VCaP (cell line): ENCODE measurements at regions not wholly inside any gene's neighbourhood (a gene's known extent, or its start where the extent isn't known, plus 50 kb on each side); places are given as distances from the start of the nearest gene placed in this dataset.

Experiments used
- H3K27ac ChIP-seq: fragments of 450-650 bp; 2 replicates; pipeline ENCODE4 v1.5.1; 2017
- TF ChIP-seq, protein P1 (sequence below): fragments of 450-650 bp; conservative IDR thresholded peaks from 2 replicates; pipeline ENCODE4 v1.5.1; 2017; ENCODE audit warnings: mild to moderate bottlenecking, moderate library complexity

DNA sequence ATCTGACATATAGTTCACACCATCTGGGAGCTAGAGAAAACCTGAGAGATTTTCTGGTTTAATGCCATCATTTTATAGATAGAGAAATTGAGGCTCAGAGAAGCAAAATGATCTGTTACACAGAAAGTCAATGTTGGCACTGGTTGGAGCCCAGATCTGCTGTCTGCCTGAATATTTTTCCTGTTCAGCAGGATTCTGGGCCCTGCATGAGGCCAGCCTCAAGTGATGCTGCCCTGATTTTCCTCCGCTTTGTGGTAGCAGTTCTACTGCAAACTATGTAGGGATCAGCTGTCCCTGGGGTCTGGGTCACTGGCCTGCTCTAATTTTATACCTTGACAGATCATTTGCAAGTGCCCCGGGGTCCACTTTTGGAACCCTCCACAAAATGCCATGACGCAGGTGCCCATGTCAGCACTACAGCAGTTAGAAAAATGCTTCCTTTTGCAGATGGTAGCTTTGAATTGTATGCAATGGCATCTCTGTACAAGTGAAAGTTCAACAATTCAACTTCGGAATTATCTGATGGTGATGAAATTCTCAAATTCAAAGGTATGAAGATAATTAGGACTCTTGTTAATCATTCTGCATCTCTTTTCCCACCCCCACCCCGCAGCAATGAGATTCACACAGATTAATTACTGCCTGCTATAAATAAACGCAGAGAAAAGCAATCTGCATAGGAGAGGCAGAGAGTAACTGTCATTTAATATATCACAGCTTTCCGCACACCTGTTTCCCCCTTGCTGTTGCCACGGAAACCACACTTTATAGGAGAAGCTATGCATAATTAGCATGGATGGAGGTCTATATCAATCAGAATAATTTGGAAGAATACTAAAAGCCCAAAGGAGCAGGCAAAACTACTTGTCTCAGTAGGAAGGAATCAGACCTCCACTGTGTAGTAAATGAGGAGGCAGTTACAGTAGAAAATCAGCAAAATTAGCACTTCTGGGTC is 222.6 kb downstream of the PDCD6IP start:
- TF ChIP-seq, protein P1, sequence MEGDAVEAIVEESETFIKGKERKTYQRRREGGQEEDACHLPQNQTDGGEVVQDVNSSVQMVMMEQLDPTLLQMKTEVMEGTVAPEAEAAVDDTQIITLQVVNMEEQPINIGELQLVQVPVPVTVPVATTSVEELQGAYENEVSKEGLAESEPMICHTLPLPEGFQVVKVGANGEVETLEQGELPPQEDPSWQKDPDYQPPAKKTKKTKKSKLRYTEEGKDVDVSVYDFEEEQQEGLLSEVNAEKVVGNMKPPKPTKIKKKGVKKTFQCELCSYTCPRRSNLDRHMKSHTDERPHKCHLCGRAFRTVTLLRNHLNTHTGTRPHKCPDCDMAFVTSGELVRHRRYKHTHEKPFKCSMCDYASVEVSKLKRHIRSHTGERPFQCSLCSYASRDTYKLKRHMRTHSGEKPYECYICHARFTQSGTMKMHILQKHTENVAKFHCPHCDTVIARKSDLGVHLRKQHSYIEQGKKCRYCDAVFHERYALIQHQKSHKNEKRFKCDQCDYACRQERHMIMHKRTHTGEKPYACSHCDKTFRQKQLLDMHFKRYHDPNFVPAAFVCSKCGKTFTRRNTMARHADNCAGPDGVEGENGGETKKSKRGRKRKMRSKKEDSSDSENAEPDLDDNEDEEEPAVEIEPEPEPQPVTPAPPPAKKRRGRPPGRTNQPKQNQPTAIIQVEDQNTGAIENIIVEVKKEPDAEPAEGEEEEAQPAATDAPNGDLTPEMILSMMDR = no peak
- H3K27ac ChIP-seq = no peak overlapping the region

DNA sequence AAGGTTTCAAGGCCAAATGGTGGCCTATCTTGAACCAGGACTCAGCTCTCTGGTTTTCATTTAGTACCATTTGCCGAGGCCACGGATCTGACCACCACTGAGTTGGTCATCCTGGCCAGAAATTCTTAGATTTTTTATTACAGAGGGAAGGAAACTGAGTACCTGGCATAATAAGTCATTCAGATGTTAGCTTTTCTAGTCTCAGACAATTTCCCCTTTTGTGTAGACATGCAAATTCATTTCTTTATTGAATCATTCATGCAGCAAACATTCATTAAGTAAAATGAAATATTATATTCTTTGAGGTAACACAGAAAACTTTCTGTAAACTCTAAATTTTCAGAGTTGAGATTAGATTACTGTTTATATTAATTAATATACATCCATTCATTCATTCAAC is 223.7 kb downstream of the PDCD6IP start:
- no peak overlapping the region for H3K27ac ChIP-seq
- TF ChIP-seq, protein P1 = no peak

DNA sequence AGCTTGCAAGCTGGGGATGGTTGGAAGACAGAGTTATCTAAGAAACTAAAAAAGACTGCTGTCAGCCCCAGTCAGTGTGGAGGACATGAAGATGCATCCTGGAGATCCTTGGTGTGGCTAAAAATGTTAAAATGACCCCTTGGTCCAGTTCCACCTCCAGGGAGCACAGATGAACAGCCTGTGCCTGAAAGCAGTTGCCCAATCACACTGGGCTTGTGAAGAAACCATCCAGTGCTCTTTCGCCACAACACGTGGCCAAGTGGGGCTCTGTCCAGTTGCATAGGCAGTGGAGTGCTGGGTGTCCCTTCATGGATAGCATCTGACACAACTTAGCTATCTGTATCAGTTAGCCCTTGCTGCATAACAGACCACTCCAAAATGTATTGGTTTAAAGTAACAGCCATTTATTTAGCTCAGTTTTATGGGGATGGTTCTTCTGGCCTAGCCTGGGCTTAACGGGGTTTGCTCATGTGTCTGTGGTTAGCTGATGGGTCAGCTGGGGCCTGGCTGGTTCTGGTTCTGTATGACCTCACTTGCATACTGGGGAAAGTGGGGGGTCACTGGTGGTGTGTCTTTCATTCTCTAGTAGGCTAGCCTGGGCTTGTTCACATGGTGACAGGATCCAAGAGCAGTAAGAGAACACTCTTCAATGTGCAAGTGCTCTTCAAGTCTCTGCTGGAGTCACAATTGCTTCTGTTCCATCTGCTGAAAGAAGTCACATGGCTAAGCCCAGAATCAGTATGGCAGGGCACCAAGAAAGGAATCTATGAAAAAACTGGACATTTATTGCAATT is 226.2 kb downstream of the PDCD6IP start:
- TF ChIP-seq, protein P1 = no peak
- H3K27ac ChIP-seq = no peak overlapping the region

DNA sequence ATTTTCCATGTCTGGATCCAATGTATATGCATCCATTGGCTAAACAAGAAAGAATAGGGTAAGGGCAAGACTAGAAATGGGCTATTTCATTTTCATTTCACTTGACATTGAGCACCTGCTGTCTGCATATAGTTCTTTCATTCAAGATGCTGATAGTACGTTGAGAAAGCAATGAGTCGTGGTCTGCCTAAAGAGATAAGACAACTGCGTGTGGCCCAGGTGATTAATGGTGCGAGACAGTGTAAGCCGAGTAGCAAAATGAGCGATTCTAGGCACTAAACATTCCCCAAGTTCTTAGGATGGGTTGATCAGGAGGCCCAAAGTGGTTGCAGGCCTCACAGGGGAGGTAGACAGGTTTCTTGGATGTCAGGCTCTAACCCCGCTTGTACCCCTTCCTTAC is 235.4 kb downstream of the PDCD6IP start:
- H3K27ac ChIP-seq = no peak overlapping the region
- TF ChIP-seq, protein P1 = no peak

DNA sequence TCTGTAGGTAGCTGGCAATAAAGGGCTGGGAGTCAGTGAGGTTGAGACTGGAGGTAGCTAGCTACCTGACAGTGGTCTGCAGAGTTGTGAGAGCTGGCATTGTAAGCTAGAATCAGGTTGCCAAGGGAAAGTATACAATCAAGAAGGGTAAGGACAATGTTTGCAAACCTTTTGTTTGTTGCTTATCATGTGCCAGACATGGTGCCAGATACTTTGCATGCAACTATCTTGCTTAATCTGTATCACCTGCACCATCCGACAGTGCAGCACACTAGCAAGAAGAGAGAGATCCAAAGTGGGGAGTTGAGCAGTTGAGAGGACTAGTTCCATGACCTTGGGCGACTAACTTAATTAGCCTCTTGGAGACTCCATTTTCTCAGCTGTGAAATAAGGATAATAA is 236.4 kb downstream of the PDCD6IP start:
- TF ChIP-seq, protein P1 = no peak
- no peak overlapping the region for H3K27ac ChIP-seq

DNA sequence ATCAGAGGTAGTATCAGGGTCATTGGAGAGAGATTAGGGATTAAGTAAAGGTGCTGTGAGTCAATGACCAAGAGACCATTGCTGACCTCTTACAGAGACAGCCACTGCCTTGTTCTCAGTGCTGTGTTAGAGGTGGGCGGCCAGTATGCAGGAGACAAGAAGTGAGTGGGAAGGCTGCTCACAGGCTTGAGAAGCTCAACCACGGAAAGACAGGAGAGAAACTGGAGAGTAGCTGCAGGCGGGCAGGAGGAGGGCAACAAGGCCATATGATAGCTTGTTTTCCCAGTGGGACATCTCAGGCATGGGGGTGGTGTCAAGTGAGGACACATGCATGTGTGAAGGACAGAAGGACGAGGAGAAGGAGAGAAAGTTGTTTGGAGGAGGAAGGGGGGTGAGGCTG is 237.3 kb downstream of the PDCD6IP start:
- TF ChIP-seq, protein P1 = no peak

DNA sequence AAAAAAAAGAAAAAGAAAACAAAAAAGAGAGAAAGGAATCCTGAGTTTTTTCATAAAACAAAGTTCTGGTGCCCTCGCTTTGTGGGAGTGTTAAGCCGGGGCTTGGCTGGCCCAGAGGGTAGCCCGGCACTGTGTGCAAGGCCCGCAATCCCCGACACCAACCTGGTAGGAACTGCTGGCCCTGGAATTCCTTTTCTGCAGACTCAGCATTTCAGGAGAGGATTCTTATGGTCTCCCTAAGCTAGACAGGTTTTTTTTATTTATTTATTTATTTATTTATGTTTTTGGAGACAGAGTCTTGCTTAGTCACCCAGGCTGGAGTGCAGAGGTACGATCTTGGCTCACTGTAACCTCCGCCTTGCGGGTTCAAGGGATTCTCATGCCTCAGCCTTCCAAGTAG is 238.8 kb downstream of the PDCD6IP start:
- no peak overlapping the region for H3K27ac ChIP-seq
- TF ChIP-seq, protein P1 = no peak

More for the DNA sequence above, 237.3 kb downstream of the PDCD6IP start:
- H3K27ac ChIP-seq = no peak overlapping the region
